A673 (cell line): ENCODE measurements at regions not wholly inside any gene's neighbourhood (a gene's known extent, or its start where the extent isn't known, plus 50 kb on each side); places are given as distances from the start of the nearest gene placed in this dataset.

Source experiments
- EZH2 ChIP-seq: fragments of 200-600 bp; sonication (generic); IDR thresholded peaks from 2 replicates; pipeline ENCODE4 v1.6.1; 2017; ENCODE audit warnings: borderline replicate concordance, low read depth, mild to moderate bottlenecking, mixed read lengths, antibody characterized with exemption, low read length; ENCODE audit not compliant: poor library complexity, severe bottlenecking
- TF ChIP-seq, protein P1 (sequence below): fragments of 300-800, 200-600 bp; sonication (generic); conservative IDR thresholded peaks from 2 replicates; pipeline ENCODE4 v1.5.1; 2017; ENCODE audit warnings: low read depth, mild to moderate bottlenecking, antibody characterized with exemption, low read length, moderate library complexity, mixed read lengths

DNA sequence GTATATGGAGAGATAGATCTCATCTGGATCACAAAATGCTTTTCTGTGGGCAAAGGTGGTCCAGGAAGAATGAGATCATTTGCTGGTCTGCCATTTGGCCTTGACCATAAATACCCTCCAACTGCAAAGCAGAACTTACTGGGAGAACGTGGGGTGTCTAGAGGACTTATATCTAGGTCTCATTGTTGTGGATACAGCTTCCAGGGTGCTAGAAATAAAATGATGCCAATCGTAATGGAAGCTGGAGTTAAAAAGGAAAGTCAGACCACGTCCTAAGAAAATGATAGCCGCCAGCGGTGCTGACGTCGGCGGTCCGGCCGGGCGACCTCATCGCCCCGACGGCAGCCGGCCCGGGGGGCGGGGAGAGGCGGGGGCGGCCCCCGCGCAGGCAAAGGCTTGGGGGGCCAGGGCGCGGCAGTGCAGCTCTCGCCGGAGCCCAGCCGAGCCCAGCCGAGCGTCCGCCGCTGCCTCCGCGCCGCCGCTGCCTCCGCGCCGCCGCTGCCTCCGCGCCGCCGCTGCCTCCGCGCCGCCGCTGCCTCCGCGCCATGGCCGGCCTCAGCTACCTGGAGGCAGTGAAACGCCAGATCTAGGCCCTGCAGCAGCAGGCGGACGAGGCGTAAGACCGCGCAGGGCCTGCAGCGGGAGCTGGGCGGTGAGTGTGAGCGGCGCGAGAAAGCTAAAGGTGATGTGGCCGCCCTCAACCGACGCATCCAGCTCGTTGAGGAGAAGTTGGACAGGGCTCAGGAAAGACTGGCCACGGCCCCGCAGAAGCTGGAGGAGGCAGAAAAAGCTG, 89.5 kb downstream of the EOMES start:
- TF ChIP-seq, protein P1, sequence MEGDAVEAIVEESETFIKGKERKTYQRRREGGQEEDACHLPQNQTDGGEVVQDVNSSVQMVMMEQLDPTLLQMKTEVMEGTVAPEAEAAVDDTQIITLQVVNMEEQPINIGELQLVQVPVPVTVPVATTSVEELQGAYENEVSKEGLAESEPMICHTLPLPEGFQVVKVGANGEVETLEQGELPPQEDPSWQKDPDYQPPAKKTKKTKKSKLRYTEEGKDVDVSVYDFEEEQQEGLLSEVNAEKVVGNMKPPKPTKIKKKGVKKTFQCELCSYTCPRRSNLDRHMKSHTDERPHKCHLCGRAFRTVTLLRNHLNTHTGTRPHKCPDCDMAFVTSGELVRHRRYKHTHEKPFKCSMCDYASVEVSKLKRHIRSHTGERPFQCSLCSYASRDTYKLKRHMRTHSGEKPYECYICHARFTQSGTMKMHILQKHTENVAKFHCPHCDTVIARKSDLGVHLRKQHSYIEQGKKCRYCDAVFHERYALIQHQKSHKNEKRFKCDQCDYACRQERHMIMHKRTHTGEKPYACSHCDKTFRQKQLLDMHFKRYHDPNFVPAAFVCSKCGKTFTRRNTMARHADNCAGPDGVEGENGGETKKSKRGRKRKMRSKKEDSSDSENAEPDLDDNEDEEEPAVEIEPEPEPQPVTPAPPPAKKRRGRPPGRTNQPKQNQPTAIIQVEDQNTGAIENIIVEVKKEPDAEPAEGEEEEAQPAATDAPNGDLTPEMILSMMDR = no peak
- no peak for TF ChIP-seq EZH2
